Breast epithelium (tissue), 4 donors: ENCODE measurements at regions not wholly inside any gene's neighbourhood (a gene's known extent, or its start where the extent isn't known, plus 50 kb on each side); places are given as distances from the start of the nearest gene placed in this dataset.
"Not testable (repeated sequence)": the region's sequence is repeated elsewhere in the genome, so short reads cannot be mapped to it uniquely, and the experiment has no call there.

ENCODE experiments used
- DNase-seq, 2 donors: peaks; one replicate each; pipeline ENCODE4 v3.0.0-alpha.2; 2019; ENCODE audit warnings: low spot score in 2 of 2
- H3K27ac ChIP-seq, 2 donors: fragments of 200-600 bp; sonication (generic) in 1 of 2; one replicate each; pipeline ENCODE4 v1.5.1; 2016 to 2019; ENCODE audit warnings: mild to moderate bottlenecking in 1 of 2
- H3K27me3 ChIP-seq, 2 donors: fragments of 200-600 bp; sonication (generic) in 1 of 2; one replicate each; pipeline versions ENCODE4 v1.5.1 to v1.6.0; 2017 to 2019; ENCODE audit warnings: control low read depth in 1 of 2, mild to moderate bottlenecking in 1 of 2
- H3K36me3 ChIP-seq: fragments of 200-600 bp; one replicate; pipeline ENCODE4 v1.5.1; 2019
- H3K4me1 ChIP-seq, 2 donors: fragments of 200-600 bp; sonication (generic); one replicate each; pipeline ENCODE4 v1.5.1; 2016 to 2019; ENCODE audit warnings: control low read depth in 1 of 2
- H3K4me3 ChIP-seq, 3 donors: fragments of 200-600 bp; sonication (generic); 1 replicate in 2 of 3; 2 replicates in 1 of 3; pipeline ENCODE4 v1.5.1; 2016 to 2019; ENCODE audit warnings: mild to moderate bottlenecking in 3 of 3, moderate library complexity in 2 of 3
- H3K9me3 ChIP-seq, 2 donors: fragments of 200-600 bp; sonication (generic) in 1 of 2; one replicate each; pipeline ENCODE4 v1.5.1; 2016 to 2019; ENCODE audit warnings: control low read depth in 1 of 2
- POLR2A ChIP-seq: fragments of 450-650 bp; IDR thresholded peaks from one replicate; pipeline ENCODE4 v1.6.1; 2016; ENCODE audit warnings: antibody characterized with exemption, mild to moderate bottlenecking, moderate library complexity
- POLR2AphosphoS5 ChIP-seq, 3 donors: sonication (generic); formaldehyde crosslinking; IDR thresholded peaks; one replicate each; pipeline ENCODE4 v1.6.1; 2017; ENCODE audit warnings: antibody characterized with exemption in 3 of 3
- intact Hi-C: fragments of 100-400 bp; cut with DNase I; formaldehyde crosslinking; loops from one replicate; pipeline ENCODE4 v1.15.1; 2023; ENCODE audit warnings: low total_unique reads
- TF ChIP-seq, protein P1 (sequence below), 3 donors: fragments of 450-650 bp; IDR thresholded peaks; one replicate each; pipeline ENCODE4 v1.5.1; 2016 to 2017; ENCODE audit warnings: antibody characterized with exemption in 3 of 3, mild to moderate bottlenecking in 3 of 3, moderate library complexity in 3 of 3

DNA sequence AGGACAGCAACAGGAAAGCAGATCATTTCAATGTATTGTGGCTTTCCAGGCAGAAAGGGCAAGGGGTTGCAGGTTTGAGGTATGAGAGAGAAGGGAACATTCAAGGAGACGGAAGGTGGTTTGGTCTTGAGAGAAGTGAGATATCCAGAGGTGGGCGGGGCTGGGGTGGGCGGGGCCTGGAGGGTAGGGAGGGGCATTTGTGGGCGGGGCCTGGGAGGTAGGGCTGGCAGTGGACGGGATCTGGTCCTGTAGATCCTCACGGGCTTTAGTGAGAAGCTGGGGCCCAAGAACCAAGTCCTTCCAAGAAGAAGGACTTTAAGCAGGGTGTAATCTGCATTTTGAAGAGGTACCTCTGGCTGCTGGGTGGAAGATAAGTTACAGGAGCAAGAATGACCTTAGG lies 199.2 kb downstream of the MN1 start:
- no peak for DNase-seq
- no peaks in the 10 kb centered on the region for H3K4me1 ChIP-seq
- no peak overlapping the region for H3K4me3 ChIP-seq
- H3K27ac ChIP-seq = no peak overlapping the region
- TF ChIP-seq POLR2A = no peak
- TF ChIP-seq POLR2AphosphoS5 (IDR thresholded peaks at IDR 0.05) = no peak
- TF ChIP-seq, protein P1, sequence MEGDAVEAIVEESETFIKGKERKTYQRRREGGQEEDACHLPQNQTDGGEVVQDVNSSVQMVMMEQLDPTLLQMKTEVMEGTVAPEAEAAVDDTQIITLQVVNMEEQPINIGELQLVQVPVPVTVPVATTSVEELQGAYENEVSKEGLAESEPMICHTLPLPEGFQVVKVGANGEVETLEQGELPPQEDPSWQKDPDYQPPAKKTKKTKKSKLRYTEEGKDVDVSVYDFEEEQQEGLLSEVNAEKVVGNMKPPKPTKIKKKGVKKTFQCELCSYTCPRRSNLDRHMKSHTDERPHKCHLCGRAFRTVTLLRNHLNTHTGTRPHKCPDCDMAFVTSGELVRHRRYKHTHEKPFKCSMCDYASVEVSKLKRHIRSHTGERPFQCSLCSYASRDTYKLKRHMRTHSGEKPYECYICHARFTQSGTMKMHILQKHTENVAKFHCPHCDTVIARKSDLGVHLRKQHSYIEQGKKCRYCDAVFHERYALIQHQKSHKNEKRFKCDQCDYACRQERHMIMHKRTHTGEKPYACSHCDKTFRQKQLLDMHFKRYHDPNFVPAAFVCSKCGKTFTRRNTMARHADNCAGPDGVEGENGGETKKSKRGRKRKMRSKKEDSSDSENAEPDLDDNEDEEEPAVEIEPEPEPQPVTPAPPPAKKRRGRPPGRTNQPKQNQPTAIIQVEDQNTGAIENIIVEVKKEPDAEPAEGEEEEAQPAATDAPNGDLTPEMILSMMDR (IDR thresholded peaks at IDR 0.05) = no peak
- no peaks in the 10 kb centered on the region for H3K27me3 ChIP-seq
- intact Hi-C loops = no loop called here
- no peaks in the 10 kb centered on the region for H3K36me3 ChIP-seq
- H3K9me3 ChIP-seq = peaks cover 0 to 10% of the 10 kb centered on the region in 2 donors

DNA sequence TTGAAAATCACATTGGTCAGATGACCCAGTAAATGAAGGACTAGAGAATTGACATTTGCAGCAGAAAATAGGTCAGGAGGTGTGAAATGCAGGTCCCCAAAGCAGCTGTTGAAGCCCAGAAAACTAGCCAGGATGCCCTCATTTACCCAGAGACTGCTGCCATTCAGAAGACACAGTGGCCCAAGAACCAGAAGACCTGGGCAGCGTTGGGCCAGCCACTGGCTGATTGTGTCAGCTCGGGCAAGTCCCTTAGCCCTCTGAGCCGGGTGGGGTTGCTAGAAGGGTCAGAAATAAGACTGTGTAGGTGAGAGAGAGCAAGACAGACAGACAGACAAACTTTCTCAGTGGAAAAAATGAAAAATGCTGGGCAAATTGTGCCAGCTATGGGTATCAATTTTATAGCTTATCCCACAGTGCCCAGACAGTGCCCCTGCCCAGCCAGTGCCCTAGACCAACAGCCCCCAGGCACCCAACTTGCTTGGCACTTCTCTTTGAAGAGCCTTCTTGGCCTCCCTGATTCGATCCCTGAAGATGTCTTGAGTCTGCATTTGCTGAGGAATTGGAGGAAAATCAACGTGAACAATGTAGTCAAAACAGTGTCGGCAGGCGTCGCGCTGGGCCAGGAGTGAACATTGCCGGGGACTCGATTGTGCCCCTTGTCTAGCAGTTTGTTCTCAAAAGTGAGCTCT lies 198.3 kb downstream of the MN1 start:
- no peak overlapping the region for H3K27ac ChIP-seq
- H3K4me3 ChIP-seq = no peak overlapping the region
- H3K9me3 ChIP-seq = peaks cover 0 to 10% of the 10 kb centered on the region in 2 donors
- intact Hi-C loops = no loop called here
- TF ChIP-seq POLR2A = no peak
- TF ChIP-seq POLR2AphosphoS5 (IDR thresholded peaks at IDR 0.05) = no peak
- TF ChIP-seq, protein P1 (IDR thresholded peaks at IDR 0.05) = no peak
- no peaks in the 10 kb centered on the region for H3K36me3 ChIP-seq
- H3K27me3 ChIP-seq = no peaks in the 10 kb centered on the region
- H3K4me1 ChIP-seq = no peaks in the 10 kb centered on the region
- no peak for DNase-seq

DNA sequence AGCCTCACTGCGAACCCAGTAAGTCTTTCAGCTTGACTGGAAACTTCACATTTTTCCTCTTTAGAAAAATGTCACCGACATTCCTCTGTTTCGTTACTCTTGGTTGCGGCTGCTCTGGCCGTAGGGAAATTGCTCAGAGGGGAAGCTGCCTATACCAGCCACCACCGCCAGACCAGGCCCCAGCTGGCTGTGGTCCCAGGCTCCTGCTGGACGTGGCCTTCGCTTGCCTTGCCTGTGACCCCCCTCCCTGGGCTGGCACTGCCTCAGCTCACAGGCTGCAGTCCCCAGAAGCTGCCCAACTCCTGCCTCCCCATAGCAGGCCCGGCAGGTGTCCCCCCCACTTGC lies 197.8 kb downstream of the MN1 start:
- H3K36me3 ChIP-seq = no peaks in the 10 kb centered on the region
- H3K9me3 ChIP-seq = peaks cover 0 to 10% of the 10 kb centered on the region in 2 donors
- intact Hi-C loops = no loop called here
- H3K4me3 ChIP-seq = no peak overlapping the region
- TF ChIP-seq POLR2A = no peak
- TF ChIP-seq, protein P1 (IDR thresholded peaks at IDR 0.05) = no peak
- no peak for TF ChIP-seq POLR2AphosphoS5 (IDR thresholded peaks at IDR 0.05)
- no peaks in the 10 kb centered on the region for H3K4me1 ChIP-seq
- no peak overlapping the region for H3K27ac ChIP-seq
- DNase-seq = no peak
- no peaks in the 10 kb centered on the region for H3K27me3 ChIP-seq

DNA sequence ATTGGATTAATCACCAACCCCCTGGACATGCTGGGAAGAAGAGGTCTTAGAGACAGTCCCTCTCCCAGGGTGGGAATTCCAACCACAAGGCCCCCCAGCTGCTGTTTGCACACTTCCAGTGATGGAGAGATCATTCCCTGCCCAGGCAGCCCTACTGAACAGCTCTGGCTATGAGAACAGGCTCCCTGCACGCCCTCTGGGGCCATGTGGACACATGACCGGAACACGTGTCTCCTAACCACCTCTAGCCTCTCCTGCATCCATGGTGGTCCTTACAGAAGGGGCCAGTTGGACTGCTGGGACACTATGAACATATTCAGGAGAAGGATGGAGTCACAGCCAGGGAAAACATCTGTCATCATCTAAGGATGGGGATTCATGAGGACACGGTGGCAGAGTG lies 196.2 kb downstream of the MN1 start:
- intact Hi-C loops = no loop called here
- no peak for DNase-seq
- no peak overlapping the region for H3K4me3 ChIP-seq
- H3K27me3 ChIP-seq = no peaks in the 10 kb centered on the region
- H3K4me1 ChIP-seq = no peaks in the 10 kb centered on the region
- H3K36me3 ChIP-seq = no peaks in the 10 kb centered on the region
- TF ChIP-seq, protein P1 (IDR thresholded peaks at IDR 0.05) = no peak
- TF ChIP-seq POLR2AphosphoS5 (IDR thresholded peaks at IDR 0.05) (no peak), POLR2A (no peak)
- peaks cover 0 to 10% of the 10 kb centered on the region in 2 donors for H3K9me3 ChIP-seq
- no peak overlapping the region for H3K27ac ChIP-seq

DNA sequence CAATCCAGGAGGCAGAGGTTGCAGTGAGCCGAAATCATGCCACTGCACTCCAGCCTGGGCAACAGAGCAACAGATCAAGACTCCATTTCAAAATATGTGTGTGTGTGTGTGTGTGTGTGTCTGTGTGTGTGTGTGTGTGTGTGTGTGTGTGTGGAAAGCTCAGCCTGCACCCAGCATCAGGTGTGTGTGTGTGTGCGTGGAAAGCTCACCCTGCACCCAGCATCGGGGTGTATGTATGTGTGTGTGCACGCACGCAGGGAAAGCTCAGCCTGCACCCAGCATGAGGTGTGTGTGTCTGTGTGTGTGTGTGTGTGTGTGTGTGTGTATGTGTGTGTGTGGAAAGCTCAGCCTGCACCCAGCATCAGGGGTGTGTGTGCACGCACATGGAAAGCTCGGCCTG lies 193.8 kb downstream of the MN1 start:
- DNase-seq, H3K27ac ChIP-seq, H3K27me3 ChIP-seq, intact Hi-C loops, H3K4me3 ChIP-seq, H3K36me3 ChIP-seq, H3K4me1 ChIP-seq, H3K9me3 ChIP-seq: not testable (repeated sequence)

DNA sequence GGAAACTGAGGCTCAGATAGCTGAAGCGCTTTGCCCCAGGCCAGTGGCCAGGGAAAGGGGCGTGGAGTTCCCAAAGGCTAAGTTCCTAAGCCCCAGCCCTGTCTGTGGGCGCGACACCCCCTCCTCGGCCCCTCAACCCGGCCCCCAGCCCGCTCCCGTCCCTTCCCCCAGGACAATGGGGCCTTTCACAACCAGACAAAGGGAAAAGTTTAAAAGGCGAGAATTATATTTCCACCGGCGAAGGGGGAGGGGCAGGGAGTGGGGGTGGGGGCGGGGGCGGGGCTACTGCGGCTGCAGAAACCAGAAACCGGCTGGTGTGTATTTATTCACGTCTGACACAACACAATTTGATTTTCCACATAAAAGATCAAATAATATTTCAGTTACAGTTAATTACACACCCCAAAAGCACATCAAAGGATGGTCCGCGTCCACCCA lies 192.1 kb downstream of the MN1 start:
- no peak for DNase-seq
- H3K27ac ChIP-seq = no peak overlapping the region
- peaks cover 0 to 16% of the 10 kb centered on the region in 2 donors for H3K27me3 ChIP-seq
- no peak overlapping the region for H3K4me3 ChIP-seq
- no peaks in the 10 kb centered on the region for H3K36me3 ChIP-seq
- intact Hi-C loops = no loop called here
- peaks cover 0 to 5% of the 10 kb centered on the region in 2 donors for H3K9me3 ChIP-seq
- H3K4me1 ChIP-seq = no peaks in the 10 kb centered on the region
- TF ChIP-seq, protein P1 (IDR thresholded peaks at IDR 0.05) = no peak
- TF ChIP-seq POLR2AphosphoS5 (IDR thresholded peaks at IDR 0.05) (no peak), POLR2A (no peak)

DNA sequence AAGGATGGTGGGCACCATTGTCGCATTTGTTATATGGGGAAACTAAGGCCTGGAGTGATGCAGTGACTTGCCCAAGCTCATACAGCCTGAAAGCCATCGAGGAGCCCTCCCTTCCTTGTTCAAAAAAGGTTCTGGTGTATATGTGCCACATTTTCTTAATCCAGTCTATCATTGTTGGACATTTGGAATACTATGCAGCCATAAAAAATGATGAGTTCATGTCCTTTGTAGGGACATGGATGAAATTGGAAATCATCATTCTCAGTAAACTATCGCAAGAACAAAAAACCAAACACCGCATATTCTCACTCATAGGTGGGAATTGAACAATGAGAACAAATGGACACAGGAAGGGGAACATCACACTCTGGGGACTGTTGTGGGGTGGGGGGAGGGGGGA lies 191.4 kb downstream of the MN1 start:
- H3K4me1 ChIP-seq, H3K4me3 ChIP-seq, H3K36me3 ChIP-seq, H3K27ac ChIP-seq, intact Hi-C loops, H3K9me3 ChIP-seq, DNase-seq: not testable (repeated sequence)
- H3K27me3 ChIP-seq = peaks cover 0 to 23% of the 10 kb centered on the region in 2 donors
